ENCODE measurements at regions not wholly inside any gene's neighbourhood (a gene's known extent, or its start where the extent isn't known, plus 50 kb on each side); places are given as distances from the start of the nearest gene placed in this dataset.
"Not testable (repeated sequence)": the region's sequence is repeated elsewhere in the genome, so short reads cannot be mapped to it uniquely, and the experiment has no call there.

- DNase-seq (ENCODE audit: low read depth) = no peak
Observed at GRCh38 chr12:20132818-20133217, 235.5 kb upstream of the PDE3A start.

- no peak for DNase-seq (ENCODE audit: low read depth)
Observed at GRCh38 chr12:20134652-20135051, 233.7 kb upstream of the PDE3A start.

GRCh38 chr12:20140751-20141150 is 227.6 kb upstream of the PDE3A start:
- no peak for DNase-seq (ENCODE audit: low read depth)

- DNase-seq (ENCODE audit: low read depth) = no peak
Observed at GRCh38 chr12:20142316-20142715, 226.0 kb upstream of the PDE3A start.

GRCh38 chr12:20142956-20143355 is 225.4 kb upstream of the PDE3A start:
- no peak for DNase-seq (ENCODE audit: low read depth)

GRCh38 chr12:20144341-20144740 is 224.0 kb upstream of the PDE3A start:
- no peak for DNase-seq (ENCODE audit: low read depth)

GRCh38 chr12:20148241-20148640 is 220.1 kb upstream of the PDE3A start:
- DNase-seq (ENCODE audit: low read depth) = no peak

- no peak for DNase-seq (ENCODE audit: low read depth)
Observed at GRCh38 chr12:20150835-20151422, 217.4 kb upstream of the PDE3A start.

- DNase-seq (ENCODE audit: low read depth) = no peak
Observed at GRCh38 chr12:20154052-20154451, 214.3 kb upstream of the PDE3A start.

GRCh38 chr12:20155374-20155773 is 213.0 kb upstream of the PDE3A start:
- no peak for DNase-seq (ENCODE audit: low read depth)

GRCh38 chr12:20160899-20161298 is 207.4 kb upstream of the PDE3A start:
- DNase-seq (ENCODE audit: low read depth) = not testable (repeated sequence)

GRCh38 chr12:20174528-20175175 is 193.7 kb upstream of the PDE3A start:
- DNase-seq (ENCODE audit: low read depth) = no peak

- DNase-seq (ENCODE audit: low read depth) = no peak
Observed at GRCh38 chr12:20175704-20176388, 192.5 kb upstream of the PDE3A start.

GRCh38 chr12:20181416-20182180 is 186.7 kb upstream of the PDE3A start:
- no peak for DNase-seq (ENCODE audit: low read depth)

- no peak for DNase-seq (ENCODE audit: low read depth)
Observed at GRCh38 chr12:20183563-20183962, 184.8 kb upstream of the PDE3A start.

GRCh38 chr12:20184514-20184913 is 183.8 kb upstream of the PDE3A start:
- DNase-seq (ENCODE audit: low read depth) = no peak

- DNase-seq (ENCODE audit: low read depth) = no peak
Observed at GRCh38 chr12:20187456-20187855, 180.9 kb upstream of the PDE3A start.

- no peak for DNase-seq (ENCODE audit: low read depth)
Observed at GRCh38 chr12:20188930-20189653, 179.2 kb upstream of the PDE3A start.

- no peak for DNase-seq (ENCODE audit: low read depth)
Observed at GRCh38 chr12:20189767-20190166, 178.6 kb upstream of the PDE3A start.

GRCh38 chr12:20194171-20194570 is 174.2 kb upstream of the PDE3A start:
- no peak for DNase-seq (ENCODE audit: low read depth)

- DNase-seq (ENCODE audit: low read depth) = no peak
Observed at GRCh38 chr12:20196767-20197166, 171.6 kb upstream of the PDE3A start.

GRCh38 chr12:20197411-20197810 is 170.9 kb upstream of the PDE3A start:
- no peak for DNase-seq (ENCODE audit: low read depth)
